ENCODE measurements at regions not wholly inside any gene's neighbourhood (a gene's known extent, or its start where the extent isn't known, plus 50 kb on each side); places are given as distances from the start of the nearest gene placed in this dataset.
"Not testable (repeated sequence)": the region's sequence is repeated elsewhere in the genome, so short reads cannot be mapped to it uniquely, and the experiment has no call there.

- not testable (repeated sequence) for DNase-seq
Observed at GRCh38 chr6:126673749-126674148, 333.8 kb downstream of the CENPW start.

- DNase-seq, result no peak
Observed at GRCh38 chr6:126682440-126682839, 342.5 kb downstream of the CENPW start.

GRCh38 chr6:126685182-126685581, 345.3 kb downstream of the CENPW start:
- DNase-seq, result no peak

- DNase-seq, result peak; percentile 34
Observed at GRCh38 chr6:126696921-126697693, 357.2 kb downstream of the CENPW start.

- no peak for DNase-seq
Observed at GRCh38 chr6:126698732-126699240, 358.9 kb downstream of the CENPW start.

GRCh38 chr6:126701676-126702560, 362.0 kb downstream of the CENPW start:
- DNase-seq, result no peak

GRCh38 chr6:126716032-126716431, 376.1 kb downstream of the CENPW start:
- DNase-seq, result no peak

GRCh38 chr6:126716826-126717509, 377.1 kb downstream of the CENPW start:
- DNase-seq, result peak; percentile 15

GRCh38 chr6:126718600-126719327, 378.8 kb downstream of the CENPW start:
- no peak for DNase-seq

GRCh38 chr6:126720304-126720703, 380.4 kb downstream of the CENPW start:
- no peak for DNase-seq

GRCh38 chr6:126721581-126722160, 381.8 kb downstream of the CENPW start:
- no peak for DNase-seq

- DNase-seq, result no peak
Observed at GRCh38 chr6:126722411-126722810, 382.5 kb downstream of the CENPW start.

- no peak for DNase-seq
Observed at GRCh38 chr6:126723541-126724170, 383.7 kb downstream of the CENPW start.

GRCh38 chr6:126724821-126725220, 384.9 kb downstream of the CENPW start:
- DNase-seq, result no peak

GRCh38 chr6:126726454-126726853, 386.5 kb downstream of the CENPW start:
- DNase-seq, result not testable (repeated sequence)

- DNase-seq, result no peak
Observed at GRCh38 chr6:126738146-126738545, 380.3 kb upstream of the RSPO3 start.

- no peak for DNase-seq
Observed at GRCh38 chr6:126738641-126739040, 379.8 kb upstream of the RSPO3 start.

GRCh38 chr6:126743076-126743475, 375.4 kb upstream of the RSPO3 start:
- DNase-seq, result no peak

GRCh38 chr6:126747728-126748540, 370.5 kb upstream of the RSPO3 start:
- DNase-seq, result no peak

- DNase-seq, result no peak
Observed at GRCh38 chr6:126753606-126754005, 364.9 kb upstream of the RSPO3 start.
